GM13976 (cell line): ENCODE measurements at regions not wholly inside any gene's neighbourhood (a gene's known extent, or its start where the extent isn't known, plus 50 kb on each side); places are given as distances from the start of the nearest gene placed in this dataset.
"Not testable (repeated sequence)": the region's sequence is repeated elsewhere in the genome, so short reads cannot be mapped to it uniquely, and the experiment has no call there.

Experiments used
- DNase-seq: peaks from one replicate; pipeline ENCODE4 v3.0.0; 2012; ENCODE audit warnings: low spot score
- CTCF ChIP-seq: IDR thresholded peaks from 2 replicates; pipeline ENCODE4 v1.5.1; 2012; ENCODE audit warnings: borderline replicate concordance, mild to moderate bottlenecking; ENCODE audit not compliant: insufficient read depth; ENCODE audit errors: extremely low read depth, missing control alignments, control extremely low read depth
- in situ Hi-C: fragments of 300-500 bp; cut with MboI; formaldehyde crosslinking; loops from one replicate; pipeline ENCODE4 v1.12.0; 2022; ENCODE audit warnings: low sequenced_read_pairs, mixed read lengths, inconsistent platforms; ENCODE audit not compliant: unreplicated experiment

GRCh38 chr7:113030489-113030888 lies 56.1 kb downstream of the GPR85 start:
- no peak for TF ChIP-seq CTCF
- in situ Hi-C loops, result no loop called here
- DNase-seq, result no peak

GRCh38 chr7:113026941-113027340 lies 59.7 kb downstream of the GPR85 start:
- no peak for DNase-seq
- in situ Hi-C loops, result no loop called here
- no peak for TF ChIP-seq CTCF

- not testable (repeated sequence) for DNase-seq
Measured at GRCh38 chr7:113017144-113017857, 69.3 kb downstream of the GPR85 start.

GRCh38 chr7:113015034-113015645 lies 71.5 kb downstream of the GPR85 start:
- DNase-seq, result no peak
- in situ Hi-C loops, result loop anchor here (25.0 kb wide), 1 partner anchor 397 kb away; no protein-coding TSS in a partner anchor
- no peak for TF ChIP-seq CTCF

More at GRCh38 chr7:113017144-113017857, 69.3 kb downstream of the GPR85 start:
- in situ Hi-C loops, result loop anchor here (25.0 kb wide), 1 partner anchor 395 kb away; no protein-coding TSS in a partner anchor

- no peak for TF ChIP-seq CTCF
- in situ Hi-C loops, result loop anchor here (25.0 kb wide), 1 partner anchor 398 kb away; no protein-coding TSS in a partner anchor
- no peak for DNase-seq
Measured at GRCh38 chr7:113013761-113014449, 72.7 kb downstream of the GPR85 start.

- in situ Hi-C loops, result loop anchor here (25.0 kb wide), 1 partner anchor 399 kb away; no protein-coding TSS in a partner anchor
- DNase-seq, result not testable (repeated sequence)
Measured at GRCh38 chr7:113012862-113013261, 73.8 kb downstream of the GPR85 start.

GRCh38 chr7:113010377-113010776 lies 76.2 kb downstream of the GPR85 start:
- no peak for DNase-seq
- in situ Hi-C loops, result loop anchor here (25.0 kb wide), 1 partner anchor 402 kb away; no protein-coding TSS in a partner anchor
- no peak for TF ChIP-seq CTCF
